OCI-LY7 (cell line): ENCODE measurements at regions not wholly inside any gene's neighbourhood (a gene's known extent, or its start where the extent isn't known, plus 50 kb on each side); places are given as distances from the start of the nearest gene placed in this dataset.

ENCODE experiments used
- EZH2phosphoT487 ChIP-seq: fragments of 200-600 bp; sonication (generic); IDR thresholded peaks from 2 replicates; pipeline ENCODE4 v1.6.1; 2018; ENCODE audit warnings: low read depth, borderline replicate concordance, mild to moderate bottlenecking, mixed run types, antibody characterized with exemption, low read length, moderate library complexity, mixed read lengths
- TF ChIP-seq, protein P1 (sequence below): fragments of 200-600 bp; sonication (generic); conservative IDR thresholded peaks from 2 replicates; pipeline ENCODE4 v1.5.1; 2014; ENCODE audit warnings: mild to moderate bottlenecking, antibody characterized with exemption, low read length, moderate library complexity, mixed read lengths

DNA sequence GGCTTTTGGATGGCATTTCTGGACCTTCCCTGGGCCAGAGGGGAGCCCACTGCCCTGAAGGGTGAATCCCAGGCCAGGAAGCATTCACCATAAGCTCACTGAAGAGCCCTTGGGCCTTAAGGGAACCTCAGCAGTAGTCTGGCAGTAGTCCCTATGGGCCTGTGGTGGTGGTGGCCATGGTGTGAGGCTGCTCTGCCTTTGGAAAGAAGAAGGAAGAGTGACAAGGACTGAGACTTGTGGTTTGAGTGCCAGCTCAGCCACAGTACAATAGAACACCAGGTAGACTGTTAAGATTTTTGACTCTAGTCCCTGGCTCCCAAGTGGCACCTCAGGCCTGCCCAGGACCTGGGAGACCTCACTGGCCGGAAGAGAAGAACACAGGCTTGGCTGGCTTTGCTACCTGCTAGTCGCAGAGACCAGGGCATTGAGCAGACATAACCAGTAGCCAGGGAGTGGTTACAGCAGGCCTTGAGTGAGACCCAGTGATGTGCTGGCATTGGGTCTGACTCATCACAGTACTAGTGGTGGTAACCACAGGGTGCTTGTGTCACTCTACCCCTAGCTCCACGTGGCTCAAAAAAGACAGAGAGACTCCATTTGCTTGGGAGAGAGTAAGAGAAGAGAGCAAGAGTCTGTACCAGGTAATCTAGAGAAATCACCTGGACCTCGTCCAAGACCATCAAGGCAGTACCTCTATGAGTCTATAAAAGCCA, 259.8 kb upstream of the BLID start:
- TF ChIP-seq, protein P1, sequence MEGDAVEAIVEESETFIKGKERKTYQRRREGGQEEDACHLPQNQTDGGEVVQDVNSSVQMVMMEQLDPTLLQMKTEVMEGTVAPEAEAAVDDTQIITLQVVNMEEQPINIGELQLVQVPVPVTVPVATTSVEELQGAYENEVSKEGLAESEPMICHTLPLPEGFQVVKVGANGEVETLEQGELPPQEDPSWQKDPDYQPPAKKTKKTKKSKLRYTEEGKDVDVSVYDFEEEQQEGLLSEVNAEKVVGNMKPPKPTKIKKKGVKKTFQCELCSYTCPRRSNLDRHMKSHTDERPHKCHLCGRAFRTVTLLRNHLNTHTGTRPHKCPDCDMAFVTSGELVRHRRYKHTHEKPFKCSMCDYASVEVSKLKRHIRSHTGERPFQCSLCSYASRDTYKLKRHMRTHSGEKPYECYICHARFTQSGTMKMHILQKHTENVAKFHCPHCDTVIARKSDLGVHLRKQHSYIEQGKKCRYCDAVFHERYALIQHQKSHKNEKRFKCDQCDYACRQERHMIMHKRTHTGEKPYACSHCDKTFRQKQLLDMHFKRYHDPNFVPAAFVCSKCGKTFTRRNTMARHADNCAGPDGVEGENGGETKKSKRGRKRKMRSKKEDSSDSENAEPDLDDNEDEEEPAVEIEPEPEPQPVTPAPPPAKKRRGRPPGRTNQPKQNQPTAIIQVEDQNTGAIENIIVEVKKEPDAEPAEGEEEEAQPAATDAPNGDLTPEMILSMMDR, result no peak
- no peak for TF ChIP-seq EZH2phosphoT487
